HEK293 (cell line): ENCODE measurements at regions not wholly inside any gene's neighbourhood (a gene's known extent, or its start where the extent isn't known, plus 50 kb on each side); places are given as distances from the start of the nearest gene placed in this dataset.

Experiments
- CTCF ChIP-seq: fragments of 450-650 bp; formaldehyde crosslinking; IDR thresholded peaks from 2 replicates; pipeline ENCODE4 v1.5.1; 2016; ENCODE audit warnings: missing biosample characterization, missing genetic modification characterization
- OSR2 ChIP-seq: fragments of 450-650 bp; formaldehyde crosslinking; IDR thresholded peaks from 2 replicates; pipeline ENCODE4 v1.5.1; 2016; ENCODE audit warnings: missing biosample characterization, missing genetic modification characterization
- ZNF114 ChIP-seq: fragments of 450-650 bp; formaldehyde crosslinking; IDR thresholded peaks from 2 replicates; pipeline ENCODE4 v1.5.0; 2017; ENCODE audit warnings: missing biosample characterization, missing genetic modification characterization
- ZNF184 ChIP-seq: fragments of 450-650 bp; IDR thresholded peaks from 2 replicates; pipeline ENCODE4 v1.5.1; 2018; ENCODE audit warnings: missing biosample characterization, mild to moderate bottlenecking, missing genetic modification characterization
- ZNF23 ChIP-seq: fragments of 450-650 bp; formaldehyde crosslinking; IDR thresholded peaks from 2 replicates; pipeline ENCODE4 v1.5.1; 2016; ENCODE audit warnings: missing biosample characterization, missing genetic modification characterization, borderline replicate concordance
- ZNF423 ChIP-seq: fragments of 450-650 bp; formaldehyde crosslinking; IDR thresholded peaks from 2 replicates; pipeline ENCODE4 v1.5.1; 2016; ENCODE audit warnings: missing biosample characterization, missing genetic modification characterization

- TF ChIP-seq OSR2 (tag by site-specific recombination) (no peak), ZNF423 (tag by site-specific recombination) (no peak), CTCF (tag by site-specific recombination) (no peak), ZNF23 (tag by site-specific recombination) (no peak), ZNF184 (tag by site-specific recombination) (no peak), ZNF114 (tag by site-specific recombination) (no peak)
Measured at GRCh38 chr14:50047274-50047676, 69.1 kb downstream of the VCPKMT start.
